Gastroesophageal sphincter (tissue), 3 donors: ENCODE measurements at regions not wholly inside any gene's neighbourhood (a gene's known extent, or its start where the extent isn't known, plus 50 kb on each side); places are given as distances from the start of the nearest gene placed in this dataset.

ENCODE experiments used
- CTCF ChIP-seq, 4 experiments: fragments of 200-600 bp in 2 of 4; fragments of 450-650 bp in 2 of 4; sonication (generic) in 1 of 4; IDR thresholded peaks; one replicate each; pipeline ENCODE4 v1.5.1; 2017 to 2019; ENCODE audit warnings: antibody characterized with exemption in 4 of 4, mild to moderate bottlenecking in 2 of 4, moderate library complexity in 2 of 4
- POLR2A ChIP-seq, 2 donors: fragments of 450-650 bp; IDR thresholded peaks; one replicate each; pipeline ENCODE4 v1.6.1; 2017; ENCODE audit warnings: antibody characterized with exemption in 2 of 2, mild to moderate bottlenecking in 2 of 2, moderate library complexity in 1 of 2
- POLR2AphosphoS5 ChIP-seq: sonication (generic); formaldehyde crosslinking; IDR thresholded peaks from one replicate; pipeline ENCODE4 v1.6.1; 2017; ENCODE audit warnings: antibody characterized with exemption

GRCh38 chr6:23478312-23478711 is 647.7 kb upstream of the NRSN1 start:
- TF ChIP-seq POLR2AphosphoS5 = no peak
- TF ChIP-seq CTCF (IDR thresholded peaks at IDR 0.05) = no peak
- TF ChIP-seq POLR2A (IDR thresholded peaks at IDR 0.05) = no peak
